ENCODE measurements at regions not wholly inside any gene's neighbourhood (a gene's known extent, or its start where the extent isn't known, plus 50 kb on each side); places are given as distances from the start of the nearest gene placed in this dataset.

GRCh38 chr20:62535282-62535811 is 59.6 kb upstream of the GATA5 start:
- Histone ChIP-seq H3K4me1 (no peaks in the 10 kb centered on the region), H3K27ac (no peak overlapping the region), H3K27me3 (no peaks in the 10 kb centered on the region), H3K9me3 (no peaks in the 10 kb centered on the region), H3K36me3 (no peaks in the 10 kb centered on the region), H3K4me3 (replicated peaks in 1 of 3) (no peak overlapping the region)
- TF ChIP-seq, protein P1, sequence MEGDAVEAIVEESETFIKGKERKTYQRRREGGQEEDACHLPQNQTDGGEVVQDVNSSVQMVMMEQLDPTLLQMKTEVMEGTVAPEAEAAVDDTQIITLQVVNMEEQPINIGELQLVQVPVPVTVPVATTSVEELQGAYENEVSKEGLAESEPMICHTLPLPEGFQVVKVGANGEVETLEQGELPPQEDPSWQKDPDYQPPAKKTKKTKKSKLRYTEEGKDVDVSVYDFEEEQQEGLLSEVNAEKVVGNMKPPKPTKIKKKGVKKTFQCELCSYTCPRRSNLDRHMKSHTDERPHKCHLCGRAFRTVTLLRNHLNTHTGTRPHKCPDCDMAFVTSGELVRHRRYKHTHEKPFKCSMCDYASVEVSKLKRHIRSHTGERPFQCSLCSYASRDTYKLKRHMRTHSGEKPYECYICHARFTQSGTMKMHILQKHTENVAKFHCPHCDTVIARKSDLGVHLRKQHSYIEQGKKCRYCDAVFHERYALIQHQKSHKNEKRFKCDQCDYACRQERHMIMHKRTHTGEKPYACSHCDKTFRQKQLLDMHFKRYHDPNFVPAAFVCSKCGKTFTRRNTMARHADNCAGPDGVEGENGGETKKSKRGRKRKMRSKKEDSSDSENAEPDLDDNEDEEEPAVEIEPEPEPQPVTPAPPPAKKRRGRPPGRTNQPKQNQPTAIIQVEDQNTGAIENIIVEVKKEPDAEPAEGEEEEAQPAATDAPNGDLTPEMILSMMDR (IDR thresholded peaks at IDR 0.05), result no peak
- no peak for TF ChIP-seq POLR2A (IDR thresholded peaks at IDR 0.05)
- 69 to 72% methylated on average over 3 to 8 of the region's 11 CpGs for WGBS, 2 donors
- intact Hi-C loops (cut with DNase I), result no loop called here
- no peak for DNase-seq

DNA sequence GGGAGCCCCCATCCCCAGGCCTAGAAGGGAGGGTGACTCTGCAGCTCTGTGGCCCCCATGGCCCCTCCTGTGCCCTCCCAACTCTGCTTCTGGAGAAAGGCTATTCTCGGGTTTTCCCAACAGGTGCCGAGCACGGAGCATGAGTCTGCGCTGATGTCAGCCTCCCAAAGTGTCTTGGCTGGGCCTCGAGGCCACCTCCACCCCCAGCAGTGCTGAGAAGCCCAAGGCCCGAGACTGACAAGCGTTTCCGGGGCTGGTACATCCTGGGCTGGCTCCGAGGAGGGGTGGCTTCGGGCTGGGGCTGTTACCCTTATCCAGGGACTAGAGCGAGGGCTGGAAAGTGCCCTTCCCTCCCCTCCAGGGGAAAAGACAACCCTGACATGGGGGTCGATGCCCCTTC is 60.2 kb upstream of the GATA5 start:
- no peak for TF ChIP-seq POLR2A (IDR thresholded peaks at IDR 0.05)
- TF ChIP-seq, protein P1 (IDR thresholded peaks at IDR 0.05), result no peak
- intact Hi-C loops (cut with DNase I), result no loop called here
- H3K36me3 ChIP-seq, result no peaks in the 10 kb centered on the region
- no peaks in the 10 kb centered on the region for H3K9me3 ChIP-seq
- DNase-seq, result no peak
- H3K4me3 ChIP-seq (replicated peaks in 1 of 3), result no peak overlapping the region
- 79 to 87% methylated on average over 5 to 10 of the region's 12 CpGs for WGBS, 2 donors
- H3K27ac ChIP-seq, result no peak overlapping the region
- no peaks in the 10 kb centered on the region for H3K27me3 ChIP-seq
- H3K4me1 ChIP-seq, result no peaks in the 10 kb centered on the region

- no peaks in the 10 kb centered on the region for H3K9me3 ChIP-seq
- TF ChIP-seq POLR2A (IDR thresholded peaks at IDR 0.05), result no peak
- TF ChIP-seq, protein P1 (IDR thresholded peaks at IDR 0.05), result no peak
- intact Hi-C loops (cut with DNase I), result no loop called here
- H3K4me1 ChIP-seq, result no peaks in the 10 kb centered on the region
- no peak overlapping the region for H3K27ac ChIP-seq
- no peaks in the 10 kb centered on the region for H3K27me3 ChIP-seq
- WGBS, 2 donors, result 67 to 73% methylated on average over 12 to 14 of the region's 16 CpGs
- no peaks in the 10 kb centered on the region for H3K36me3 ChIP-seq
- no peak for DNase-seq
- no peak overlapping the region for H3K4me3 ChIP-seq (replicated peaks in 1 of 3)
These were observed 61.1 kb upstream of the GATA5 start for GRCh38 chr20:62536871-62537401.

- WGBS, 2 donors, result 83 to 87% methylated on average over 6 to 25 of the region's 28 CpGs
These were observed 62.0 kb upstream of the GATA5 start for GRCh38 chr20:62537649-62538292.

More at GRCh38 chr20:62537649-62538292, 62.0 kb upstream of the GATA5 start:
- Histone ChIP-seq H3K4me3 (replicated peaks in 1 of 3) (no peak overlapping the region), H3K4me1 (no peaks in the 10 kb centered on the region), H3K27ac (no peak overlapping the region), H3K27me3 (no peaks in the 10 kb centered on the region), H3K36me3 (no peaks in the 10 kb centered on the region), H3K9me3 (no peaks in the 10 kb centered on the region)
- no peak for DNase-seq
- intact Hi-C loops (cut with DNase I), result no loop called here
- TF ChIP-seq, protein P1 (IDR thresholded peaks at IDR 0.05), result no peak
- TF ChIP-seq POLR2A (IDR thresholded peaks at IDR 0.05), result no peak
